Heart left ventricle (tissue), 16 donors: ENCODE measurements at regions not wholly inside any gene's neighbourhood (a gene's known extent, or its start where the extent isn't known, plus 50 kb on each side); places are given as distances from the start of the nearest gene placed in this dataset.

Experiments used
- ATAC-seq, 4 donors: fragments of 200-7000 bp; cut with Tn5 transposase; one replicate each; pipeline ENCODE4 v1.9.1; 2020 to 2022; ENCODE audit warnings: moderate library complexity in 4 of 4, mild to moderate bottlenecking in 3 of 4, moderate number of reproducible peaks in 1 of 4
- DNase-seq, 5 donors: peaks; one replicate each; pipeline ENCODE4 v3.0.0-alpha.2; 2020
- H3K27ac ChIP-seq, 12 donors: fragments of 200-600 bp; sonication (generic) in 4 of 12; one replicate each; pipeline versions ENCODE4 v1.5.0 to v1.8.0; 2016 to 2022; ENCODE audit warnings: mild to moderate bottlenecking in 2 of 12
- H3K27me3 ChIP-seq, 9 donors: fragments of 200-600 bp; sonication (generic) in 2 of 9; one replicate each; pipeline versions ENCODE4 v1.5.1 to v1.8.0; 2016 to 2022; ENCODE audit warnings: mild to moderate bottlenecking in 3 of 9
- H3K36me3 ChIP-seq, 9 donors: fragments of 200-600 bp; sonication (generic) in 2 of 9; one replicate each; pipeline versions ENCODE4 v1.5.0 to v1.8.0; 2018 to 2022; ENCODE audit warnings: mild to moderate bottlenecking in 2 of 9
- H3K4me1 ChIP-seq, 12 donors: fragments of 200-600 bp; sonication (generic) in 4 of 12; one replicate each; pipeline versions ENCODE4 v1.5.0 to v1.8.0; 2016 to 2022; ENCODE audit warnings: mild to moderate bottlenecking in 3 of 12
- H3K4me3 ChIP-seq, 12 donors: fragments of 200-600 bp; sonication (generic) in 4 of 12; one replicate each; pipeline versions ENCODE4 v1.5.0 to v1.8.0; 2017 to 2022; ENCODE audit warnings: mild to moderate bottlenecking in 9 of 12, moderate library complexity in 4 of 12
- H3K9me3 ChIP-seq, 12 donors: fragments of 200-600 bp; sonication (generic) in 4 of 12; one replicate each; pipeline versions ENCODE4 v1.5.0 to v1.8.0; 2016 to 2022; ENCODE audit warnings: mild to moderate bottlenecking in 1 of 12
- POLR2A ChIP-seq, 2 donors: fragments of 450-650 bp; IDR thresholded peaks; one replicate each; pipeline ENCODE4 v1.6.1; 2017; ENCODE audit warnings: antibody characterized with exemption in 2 of 2, mild to moderate bottlenecking in 2 of 2, moderate library complexity in 2 of 2
- WGBS, 4 donors: extraction: QIAGEN DNeasy Blood & Tissue Kit in 2 of 4; methylation state at CpG; one replicate each; pipeline versions ENCODE4 v1.1.5 to v1.1.7; 2013 to 2018; 5-methylcytosine and 5-hydroxymethylcytosine counted together
- intact Hi-C, 10 donors: fragments of 100-400 bp; cut with DNase I; formaldehyde crosslinking; loops; one replicate each; pipeline versions ENCODE4 v1.11.1 to v1.14.2; 2022
- TF ChIP-seq, protein P1 (sequence below), 12 donors: fragments of 200-600 bp; sonication (generic) in 4 of 12; IDR thresholded peaks; one replicate each; pipeline versions ENCODE4 v1.5.0 to v1.8.0; 2018 to 2022; ENCODE audit warnings: antibody characterized with exemption in 12 of 12, mild to moderate bottlenecking in 5 of 12
- donor health status: ischemic (EF 13 %, LVEDD 7.1; RV severe dilation, severe dysfunction).
- donor health status: healthy with polysubstance abuse.
- donor health status: DM: no; HTN: yes; CAD: no.
- donor health status: DM: no; HTN: no; CAD: no.
- donor health status: ischemic (EF 25% LVEDD 6.9; RV normal size, moderate dysfunction).
- donor health status: ischemic (EF 25% LVEDD 5.7; RV mildly dilated, moderate dysfunction).
- donor health status: healthy.
- donor health status: DM: yes; HTN: yes; CAD: no.
- donor health status: ischemic (EF 35%, LVEDD 5.7; RV mildly dilated, moderate dysfunction).
- donor health status: nonischemic (EF 11% LVEDD 7.7; RV severe dilation, severe dysfunction).
- donor health status: DM: yes; HTN: yes; CAD: no.
- donor health status: PGD.
- donor health status: ischemic (EF 29% LVEDD 5.4; RV normal size, mild dysfunction).
- donor health status: nonischemic (EF 23%, LVEDD 6.1; RV moderate dilation, normal function).

DNA sequence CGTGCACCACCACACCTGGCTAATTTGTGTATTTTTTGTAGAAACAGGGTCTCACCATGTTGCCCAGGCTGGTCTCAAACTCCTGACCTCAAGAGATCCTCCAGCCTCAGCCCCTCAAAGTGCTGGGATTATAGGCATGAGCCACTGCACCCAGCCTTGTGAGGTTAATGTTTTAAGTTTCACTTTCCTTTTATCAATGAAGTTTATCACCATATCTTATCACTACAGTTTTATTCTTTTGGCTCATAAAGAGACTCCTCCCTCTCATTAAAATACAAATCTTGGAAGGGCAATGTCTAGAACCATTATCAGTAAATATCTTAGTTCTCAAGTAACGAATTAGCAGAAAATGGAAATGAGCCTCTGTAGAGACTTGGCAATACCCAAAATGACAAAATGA, 173.8 kb downstream of the BCL11A start:
- ATAC-seq (no peak), DNase-seq (no peak)
- H3K4me1 ChIP-seq = no peaks in the 10 kb centered on the region
- TF ChIP-seq, protein P1, sequence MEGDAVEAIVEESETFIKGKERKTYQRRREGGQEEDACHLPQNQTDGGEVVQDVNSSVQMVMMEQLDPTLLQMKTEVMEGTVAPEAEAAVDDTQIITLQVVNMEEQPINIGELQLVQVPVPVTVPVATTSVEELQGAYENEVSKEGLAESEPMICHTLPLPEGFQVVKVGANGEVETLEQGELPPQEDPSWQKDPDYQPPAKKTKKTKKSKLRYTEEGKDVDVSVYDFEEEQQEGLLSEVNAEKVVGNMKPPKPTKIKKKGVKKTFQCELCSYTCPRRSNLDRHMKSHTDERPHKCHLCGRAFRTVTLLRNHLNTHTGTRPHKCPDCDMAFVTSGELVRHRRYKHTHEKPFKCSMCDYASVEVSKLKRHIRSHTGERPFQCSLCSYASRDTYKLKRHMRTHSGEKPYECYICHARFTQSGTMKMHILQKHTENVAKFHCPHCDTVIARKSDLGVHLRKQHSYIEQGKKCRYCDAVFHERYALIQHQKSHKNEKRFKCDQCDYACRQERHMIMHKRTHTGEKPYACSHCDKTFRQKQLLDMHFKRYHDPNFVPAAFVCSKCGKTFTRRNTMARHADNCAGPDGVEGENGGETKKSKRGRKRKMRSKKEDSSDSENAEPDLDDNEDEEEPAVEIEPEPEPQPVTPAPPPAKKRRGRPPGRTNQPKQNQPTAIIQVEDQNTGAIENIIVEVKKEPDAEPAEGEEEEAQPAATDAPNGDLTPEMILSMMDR (IDR thresholded peaks at IDR 0.05) = no peak
- no peaks in the 10 kb centered on the region for H3K9me3 ChIP-seq
- 78 to 90% (median 86%) methylated on average over 2 of the region's 2 CpGs for WGBS, 4 donors
- intact Hi-C loops = no loop called here
- H3K27me3 ChIP-seq = no peaks in the 10 kb centered on the region
- no peak overlapping the region for H3K4me3 ChIP-seq
- no peaks in the 10 kb centered on the region for H3K36me3 ChIP-seq
- H3K27ac ChIP-seq = no peak overlapping the region

DNA sequence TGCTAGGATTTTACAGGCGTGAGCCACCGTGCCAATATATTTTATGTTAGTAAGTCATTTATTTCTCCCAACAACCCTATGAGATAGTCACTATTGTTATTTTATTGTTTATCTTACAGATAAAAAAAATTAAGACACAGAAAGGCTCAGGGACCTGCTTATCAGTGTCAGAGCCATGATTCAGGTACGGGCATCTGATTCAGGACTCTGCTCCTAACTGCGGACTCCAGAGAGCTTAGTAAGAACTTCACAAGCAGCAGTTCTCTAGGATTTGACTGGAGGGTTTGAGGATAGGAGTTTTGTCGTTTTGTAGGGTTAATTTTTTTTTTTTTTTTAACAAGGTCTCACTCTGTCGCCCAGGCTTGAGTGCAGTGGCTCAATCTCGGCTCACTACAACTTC, 174.2 kb downstream of the BCL11A start:
- no peaks in the 10 kb centered on the region for H3K9me3 ChIP-seq
- ATAC-seq (no peak), DNase-seq (no peak)
- intact Hi-C loops = no loop called here
- H3K4me1 ChIP-seq = no peaks in the 10 kb centered on the region
- TF ChIP-seq, protein P1 (IDR thresholded peaks at IDR 0.05) = no peak
- no peak for TF ChIP-seq POLR2A (IDR thresholded peaks at IDR 0.05)
- H3K36me3 ChIP-seq = no peaks in the 10 kb centered on the region
- WGBS, 4 donors = 83 to 86% (median 86%) methylated on average over 7 of the region's 7 CpGs
- H3K27me3 ChIP-seq = no peaks in the 10 kb centered on the region
- no peak overlapping the region for H3K4me3 ChIP-seq
- H3K27ac ChIP-seq = no peak overlapping the region

DNA sequence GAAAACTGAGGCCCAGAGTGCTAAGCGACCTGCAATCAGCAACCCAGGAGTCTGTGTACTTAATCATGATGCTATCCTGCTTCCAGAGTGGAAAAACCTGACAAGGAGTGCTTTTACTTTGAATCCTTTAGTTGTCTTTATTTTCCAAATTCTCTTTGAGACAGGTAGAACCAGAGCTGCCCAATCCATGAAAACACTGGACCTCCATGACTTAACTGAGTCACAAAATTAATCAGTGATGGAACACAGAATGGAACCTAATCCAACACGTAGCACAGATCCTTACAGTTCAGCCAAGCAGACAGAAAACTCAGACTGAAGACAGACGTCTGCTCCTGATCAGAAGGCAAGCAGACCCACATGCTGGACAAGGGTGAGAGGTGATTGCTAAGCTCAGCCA, 175.6 kb downstream of the BCL11A start:
- ATAC-seq = no peak
- Histone ChIP-seq H3K4me1 (no peaks in the 10 kb centered on the region), H3K36me3 (no peaks in the 10 kb centered on the region), H3K27me3 (no peaks in the 10 kb centered on the region), H3K27ac (no peak overlapping the region), H3K4me3 (no peak overlapping the region), H3K9me3 (no peaks in the 10 kb centered on the region)
- intact Hi-C loops = no loop called here
- 74 to 81% (median 78%) methylated on average over 3 of the region's 3 CpGs for WGBS, 4 donors
- TF ChIP-seq, protein P1 (IDR thresholded peaks at IDR 0.05) = no peak
- no peak for TF ChIP-seq POLR2A (IDR thresholded peaks at IDR 0.05)
- DNase-seq = no peak

DNA sequence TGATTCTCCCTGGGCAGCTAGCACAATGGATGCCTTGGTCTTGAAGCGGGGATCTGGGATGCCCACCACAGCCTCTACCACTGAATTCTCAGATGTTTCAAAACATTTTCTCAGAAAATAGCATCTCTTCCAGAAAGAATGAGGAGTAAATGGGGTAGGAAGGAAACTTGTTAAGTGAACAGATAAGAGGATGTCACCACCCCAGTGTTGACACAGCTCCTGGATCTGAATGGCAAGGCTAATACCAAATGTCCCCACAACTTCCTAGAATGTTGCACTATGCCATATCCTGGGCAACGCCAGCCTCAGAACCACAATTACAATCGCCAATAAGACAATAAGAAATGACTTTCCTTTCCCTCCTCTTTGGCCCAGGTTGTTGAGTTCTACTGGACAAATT, 177.2 kb downstream of the BCL11A start:
- H3K4me1 ChIP-seq = no peaks in the 10 kb centered on the region
- WGBS, 4 donors = 74 to 80% (median 77%) methylated on average over 3 of the region's 3 CpGs
- DNase-seq = no peak
- H3K36me3 ChIP-seq = no peaks in the 10 kb centered on the region
- no peaks in the 10 kb centered on the region for H3K27me3 ChIP-seq
- H3K27ac ChIP-seq = no peak overlapping the region
- no peak overlapping the region for H3K4me3 ChIP-seq
- H3K9me3 ChIP-seq = no peaks in the 10 kb centered on the region
- intact Hi-C loops = no loop called here
- ATAC-seq = no peak
- TF ChIP-seq, protein P1 (IDR thresholded peaks at IDR 0.05) = no peak
- no peak for TF ChIP-seq POLR2A (IDR thresholded peaks at IDR 0.05)
